ENCODE measurements at regions not wholly inside any gene's neighbourhood (a gene's known extent, or its start where the extent isn't known, plus 50 kb on each side); places are given as distances from the start of the nearest gene placed in this dataset.

GRCh38 chrY:19148783-19149182 is 375.2 kb upstream of the HSFY2 start (continued):
- TF ChIP-seq REST (IDR thresholded peaks at IDR 0.05; ENCODE audit: low read depth) (no peak), ELF1 (IDR thresholded peaks at IDR 0.05; ENCODE audit: borderline replicate concordance, low read depth) (no peak), YY1 (IDR thresholded peaks at IDR 0.05; ENCODE audit: extremely low read depth, insufficient replicate concordance, low read depth, low read length) (no peak)

- no peak overlapping the region for H3K4me3 ChIP-seq (replicated peaks in 1 of 2; ENCODE audit: low read depth in 1 of 2, low read length in 2 of 2)
- CTCF ChIA-PET, result no interaction called here
- BruUV-seq (replicated peaks), result no TSS peak
- H3K4me1 ChIP-seq (ENCODE audit: control insufficient read depth in 1 of 2, insufficient read depth in 2 of 2, low read length in 2 of 2), result no peaks in the 10 kb centered on the region
- H3K4me2 ChIP-seq (ENCODE audit: low read length), result no peak overlapping the region
- POLR2A ChIA-PET, result no interaction called here
- no peak for DNase-seq (ENCODE audit: low read depth, low spot score)
- no peaks in the 10 kb centered on the region for H4K20me1 ChIP-seq (ENCODE audit: insufficient read depth)
- no peaks in the 10 kb centered on the region for H3K36me3 ChIP-seq (ENCODE audit: control insufficient read depth in 1 of 2, insufficient read depth in 2 of 2, low read length in 2 of 2)
- no peak overlapping the region for H2AFZ ChIP-seq (ENCODE audit: low read depth, low read length, poor library complexity, severe bottlenecking)
- H3K27me3 ChIP-seq (ENCODE audit: insufficient read depth, low read length), result no peaks in the 10 kb centered on the region
- ATAC-seq, result no peak
- H3K9me2 ChIP-seq (ENCODE audit: insufficient read depth), result no peaks in the 10 kb centered on the region
- RAD21 ChIA-PET (ENCODE audit: low non-redundant PET in 1 of 2, low total read pairs in 2 of 2, uncharacterized antibody in 2 of 2, unreplicated experiment in 2 of 2), result no interaction called here
- no peak overlapping the region for H3K9ac ChIP-seq (ENCODE audit: low read length)
- intact Hi-C loops (cut with micrococcal nuclease), result no loop called here
- no peaks in the 10 kb centered on the region for H3K79me2 ChIP-seq (ENCODE audit: insufficient read depth, low read length)
- H3K27ac ChIP-seq (ENCODE audit: low read depth, low read length), result no peak overlapping the region
- no peaks in the 10 kb centered on the region for H3K9me3 ChIP-seq (ENCODE audit: control insufficient read depth in 1 of 2, insufficient read depth in 1 of 2, low read depth in 1 of 2, low read length in 2 of 2)
- no peak for TF ChIP-seq SP1 (IDR thresholded peaks at IDR 0.05; ENCODE audit: low read depth)
- TF ChIP-seq POLR2A (IDR thresholded peaks at IDR 0.05; ENCODE audit: borderline replicate concordance, extremely low read depth, insufficient read depth, insufficient read length), result no peak
- TF ChIP-seq ZFX (IDR thresholded peaks at IDR 0.05), result no peak
- TF ChIP-seq ZBTB33 (IDR thresholded peaks at IDR 0.05; ENCODE audit: extremely low read depth, insufficient replicate concordance, low read length), result no peak
- TF ChIP-seq EZH2phosphoT487 (IDR thresholded peaks at IDR 0.05; ENCODE audit: borderline replicate concordance), result no peak
- TF ChIP-seq CTCF (IDR thresholded peaks at IDR 0.05 in 2 of 3, conservative IDR thresholded peaks at IDR 0.05 in 1 of 3; ENCODE audit: borderline replicate concordance in 1 of 3, insufficient read depth in 1 of 3, low read depth in 2 of 3, low read length in 2 of 3), result no peak
- no peak for TF ChIP-seq CBX3 (IDR thresholded peaks at IDR 0.05; ENCODE audit: low read depth)
- no peak for TF ChIP-seq ATF3 (IDR thresholded peaks at IDR 0.05)
- TF ChIP-seq REST (IDR thresholded peaks at IDR 0.05; ENCODE audit: low read depth), result no peak
- no peak for TF ChIP-seq EZH2 (IDR thresholded peaks at IDR 0.05)
- TF ChIP-seq TCF7L2 (IDR thresholded peaks at IDR 0.05; ENCODE audit: borderline replicate concordance, extremely low read depth, insufficient read depth, insufficient read length), result no peak
These were observed 372.8 kb upstream of the HSFY2 start for GRCh38 chrY:19146296-19146695.
